Neural cell (in vitro differentiated cells): ENCODE measurements at regions not wholly inside any gene's neighbourhood (a gene's known extent, or its start where the extent isn't known, plus 50 kb on each side); places are given as distances from the start of the nearest gene placed in this dataset.
"Not testable (repeated sequence)": the region's sequence is repeated elsewhere in the genome, so short reads cannot be mapped to it uniquely, and the experiment has no call there.

Source experiments
- H2AFZ ChIP-seq: fragments of 200-600, 300-800 bp; sonication (generic), shearing (Covaris generic); 2 replicates; pipeline ENCODE4 v1.6.0; 2014; ENCODE audit warnings: low read depth, mild to moderate bottlenecking, antibody characterized with exemption, low read length, moderate library complexity
- H3F3A ChIP-seq: fragments of 200-600 bp; shearing (Covaris generic); 2 replicates; pipeline ENCODE4 v1.6.1; 2016; ENCODE audit warnings: mild to moderate bottlenecking, moderate library complexity, mixed read lengths, antibody characterized with exemption, low read length; ENCODE audit not compliant: insufficient read depth, poor library complexity, severe bottlenecking
- H3K27ac ChIP-seq: fragments of 200-600, 300-800 bp; sonication (generic), shearing (Covaris generic); 2 replicates; pipeline ENCODE4 v1.5.1; 2014; ENCODE audit warnings: mild to moderate bottlenecking, low read length, moderate library complexity
- H3K27me3 ChIP-seq: fragments of 300-800, 200-600 bp; sonication (generic), shearing (Covaris generic); 2 replicates; pipeline ENCODE4 v1.6.0; 2014; ENCODE audit warnings: mild to moderate bottlenecking, low read depth, low read length, moderate library complexity; ENCODE audit not compliant: insufficient read depth
- H3K36me3 ChIP-seq: fragments of 300-800, 200-600 bp; sonication (generic), shearing (Covaris generic); 2 replicates; pipeline ENCODE4 v1.5.1; 2014; ENCODE audit warnings: mild to moderate bottlenecking, antibody characterized with exemption, low read length, moderate library complexity; ENCODE audit not compliant: insufficient read depth
- H3K4me2 ChIP-seq: fragments of 300-800, 200-600 bp; sonication (generic), shearing (Covaris generic); 2 replicates; pipeline ENCODE4 v1.6.0; 2014; ENCODE audit warnings: mild to moderate bottlenecking, low read length
- H3K4me3 ChIP-seq: fragments of 300-800, 200-600 bp; sonication (generic), shearing (Covaris generic); 2 replicates; pipeline ENCODE4 v1.5.1; 2014; ENCODE audit warnings: mild to moderate bottlenecking, low read length, moderate library complexity
- H3K79me2 ChIP-seq: fragments of 200-600 bp; shearing (Covaris generic); replicated peaks from 2 replicates; pipeline ENCODE4 v1.6.0; 2014; ENCODE audit warnings: mild to moderate bottlenecking, low read length, moderate library complexity; ENCODE audit not compliant: insufficient read depth
- H3K9ac ChIP-seq: fragments of 300-800, 200-600 bp; sonication (generic), shearing (Covaris generic); 2 replicates; pipeline ENCODE4 v1.6.1; 2016; ENCODE audit warnings: mild to moderate bottlenecking, low read length, mixed read lengths
- H3K9me2 ChIP-seq: fragments of 200-600 bp; shearing (Covaris generic); 2 replicates; pipeline ENCODE4 v1.6.1; 2016; ENCODE audit warnings: mild to moderate bottlenecking, low read length, mixed read lengths; ENCODE audit not compliant: insufficient read depth
- H3K9me3 ChIP-seq: fragments of 200-600, 300-800 bp; sonication (generic), shearing (Covaris generic); 2 replicates; pipeline ENCODE4 v1.6.1; 2016; ENCODE audit warnings: mild to moderate bottlenecking, mixed run types, low read length, moderate library complexity, mixed read lengths
- H4K20me1 ChIP-seq: fragments of 200-600 bp; shearing (Covaris generic); 2 replicates; pipeline ENCODE4 v1.6.1; 2016; ENCODE audit warnings: mild to moderate bottlenecking, mixed run types; ENCODE audit not compliant: insufficient read depth
- EP300 ChIP-seq: fragments of 450-650 bp; conservative IDR thresholded peaks from 2 replicates; pipeline ENCODE4 v1.6.1; 2014; ENCODE audit warnings: antibody characterized with exemption, mild to moderate bottlenecking, moderate library complexity; ENCODE audit not compliant: poor library complexity, severe bottlenecking
- EZH2 ChIP-seq: fragments of 200-600, 300-800 bp; shearing (Covaris generic), sonication (generic); IDR thresholded peaks from 2 replicates; pipeline ENCODE4 v1.6.1; 2014; ENCODE audit warnings: antibody characterized with exemption, low read length, borderline replicate concordance, mild to moderate bottlenecking; ENCODE audit not compliant: insufficient read depth, poor library complexity, severe bottlenecking
- MXI1 ChIP-seq: fragments of 450-650 bp; conservative IDR thresholded peaks from 2 replicates; pipeline ENCODE4 v1.6.1; 2014; ENCODE audit warnings: antibody characterized with exemption, mild to moderate bottlenecking; ENCODE audit not compliant: poor library complexity, severe bottlenecking
- POLR2AphosphoS5 ChIP-seq: IDR thresholded peaks from 2 replicates; pipeline ENCODE4 v1.6.1; 2012
- RAD21 ChIP-seq: fragments of 450-650 bp; conservative IDR thresholded peaks from 2 replicates; pipeline ENCODE4 v1.6.1; 2014; ENCODE audit warnings: antibody characterized with exemption, mild to moderate bottlenecking, moderate library complexity
- SMC3 ChIP-seq: fragments of 450-650 bp; conservative IDR thresholded peaks from 2 replicates; pipeline ENCODE4 v1.6.1; 2014; ENCODE audit warnings: antibody characterized with exemption, mild to moderate bottlenecking, moderate library complexity; ENCODE audit not compliant: poor library complexity
- TAF1 ChIP-seq: IDR thresholded peaks from 2 replicates; pipeline ENCODE4 v1.6.1; 2012; ENCODE audit warnings: low read depth
- TF ChIP-seq, protein P1 (sequence below): fragments of 450-650 bp; IDR thresholded peaks from 2 replicates; pipeline ENCODE4 v1.5.1; 2014; ENCODE audit warnings: antibody characterized with exemption, mild to moderate bottlenecking, moderate library complexity; ENCODE audit not compliant: poor library complexity, severe bottlenecking
- TF ChIP-seq, protein P2 (sequence below): IDR thresholded peaks from 2 replicates; pipeline ENCODE4 v1.6.1; 2012; ENCODE audit warnings: borderline replicate concordance

DNA sequence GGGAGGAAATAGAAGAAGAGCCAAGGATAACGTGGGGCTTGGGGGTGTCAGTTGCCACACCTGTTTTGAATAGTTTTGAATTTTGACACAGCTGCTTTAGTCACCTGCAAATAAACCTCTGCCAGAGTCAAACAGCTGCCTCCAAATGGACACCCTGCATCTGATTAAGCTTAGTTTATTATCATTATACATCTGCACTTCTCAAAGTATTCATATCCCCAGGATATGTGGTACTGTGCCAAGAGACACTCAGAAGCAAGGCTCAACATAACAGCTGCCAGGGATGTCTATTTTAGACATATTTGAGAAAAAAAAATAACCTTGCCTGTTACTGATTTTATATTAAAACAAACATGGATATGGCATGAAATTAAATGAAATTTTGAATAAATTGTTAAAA, 122.5 kb upstream of the WDR75 start:
- Histone ChIP-seq H3K9ac (no peak overlapping the region), H2AFZ (no peak overlapping the region), H4K20me1 (no peaks in the 10 kb centered on the region), H3K27ac (no peak overlapping the region), H3K9me3 (no peaks in the 10 kb centered on the region), H3K9me2 (no peaks in the 10 kb centered on the region), H3K4me3 (no peak overlapping the region), H3K79me2 (no peaks in the 10 kb centered on the region), H3F3A (no peaks in the 10 kb centered on the region), H3K4me2 (no peak overlapping the region), H3K36me3 (no peaks in the 10 kb centered on the region), H3K27me3 (no peaks in the 10 kb centered on the region)
- TF ChIP-seq, protein P1, sequence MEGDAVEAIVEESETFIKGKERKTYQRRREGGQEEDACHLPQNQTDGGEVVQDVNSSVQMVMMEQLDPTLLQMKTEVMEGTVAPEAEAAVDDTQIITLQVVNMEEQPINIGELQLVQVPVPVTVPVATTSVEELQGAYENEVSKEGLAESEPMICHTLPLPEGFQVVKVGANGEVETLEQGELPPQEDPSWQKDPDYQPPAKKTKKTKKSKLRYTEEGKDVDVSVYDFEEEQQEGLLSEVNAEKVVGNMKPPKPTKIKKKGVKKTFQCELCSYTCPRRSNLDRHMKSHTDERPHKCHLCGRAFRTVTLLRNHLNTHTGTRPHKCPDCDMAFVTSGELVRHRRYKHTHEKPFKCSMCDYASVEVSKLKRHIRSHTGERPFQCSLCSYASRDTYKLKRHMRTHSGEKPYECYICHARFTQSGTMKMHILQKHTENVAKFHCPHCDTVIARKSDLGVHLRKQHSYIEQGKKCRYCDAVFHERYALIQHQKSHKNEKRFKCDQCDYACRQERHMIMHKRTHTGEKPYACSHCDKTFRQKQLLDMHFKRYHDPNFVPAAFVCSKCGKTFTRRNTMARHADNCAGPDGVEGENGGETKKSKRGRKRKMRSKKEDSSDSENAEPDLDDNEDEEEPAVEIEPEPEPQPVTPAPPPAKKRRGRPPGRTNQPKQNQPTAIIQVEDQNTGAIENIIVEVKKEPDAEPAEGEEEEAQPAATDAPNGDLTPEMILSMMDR: no peak
- TF ChIP-seq MXI1: no peak
- no peak for TF ChIP-seq SMC3
- TF ChIP-seq EP300: no peak
- TF ChIP-seq, protein P2, sequence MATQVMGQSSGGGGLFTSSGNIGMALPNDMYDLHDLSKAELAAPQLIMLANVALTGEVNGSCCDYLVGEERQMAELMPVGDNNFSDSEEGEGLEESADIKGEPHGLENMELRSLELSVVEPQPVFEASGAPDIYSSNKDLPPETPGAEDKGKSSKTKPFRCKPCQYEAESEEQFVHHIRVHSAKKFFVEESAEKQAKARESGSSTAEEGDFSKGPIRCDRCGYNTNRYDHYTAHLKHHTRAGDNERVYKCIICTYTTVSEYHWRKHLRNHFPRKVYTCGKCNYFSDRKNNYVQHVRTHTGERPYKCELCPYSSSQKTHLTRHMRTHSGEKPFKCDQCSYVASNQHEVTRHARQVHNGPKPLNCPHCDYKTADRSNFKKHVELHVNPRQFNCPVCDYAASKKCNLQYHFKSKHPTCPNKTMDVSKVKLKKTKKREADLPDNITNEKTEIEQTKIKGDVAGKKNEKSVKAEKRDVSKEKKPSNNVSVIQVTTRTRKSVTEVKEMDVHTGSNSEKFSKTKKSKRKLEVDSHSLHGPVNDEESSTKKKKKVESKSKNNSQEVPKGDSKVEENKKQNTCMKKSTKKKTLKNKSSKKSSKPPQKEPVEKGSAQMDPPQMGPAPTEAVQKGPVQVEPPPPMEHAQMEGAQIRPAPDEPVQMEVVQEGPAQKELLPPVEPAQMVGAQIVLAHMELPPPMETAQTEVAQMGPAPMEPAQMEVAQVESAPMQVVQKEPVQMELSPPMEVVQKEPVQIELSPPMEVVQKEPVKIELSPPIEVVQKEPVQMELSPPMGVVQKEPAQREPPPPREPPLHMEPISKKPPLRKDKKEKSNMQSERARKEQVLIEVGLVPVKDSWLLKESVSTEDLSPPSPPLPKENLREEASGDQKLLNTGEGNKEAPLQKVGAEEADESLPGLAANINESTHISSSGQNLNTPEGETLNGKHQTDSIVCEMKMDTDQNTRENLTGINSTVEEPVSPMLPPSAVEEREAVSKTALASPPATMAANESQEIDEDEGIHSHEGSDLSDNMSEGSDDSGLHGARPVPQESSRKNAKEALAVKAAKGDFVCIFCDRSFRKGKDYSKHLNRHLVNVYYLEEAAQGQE: no peak
- TF ChIP-seq TAF1: no peak
- no peak for TF ChIP-seq RAD21
- no peak for TF ChIP-seq POLR2AphosphoS5
- TF ChIP-seq EZH2: no peak

DNA sequence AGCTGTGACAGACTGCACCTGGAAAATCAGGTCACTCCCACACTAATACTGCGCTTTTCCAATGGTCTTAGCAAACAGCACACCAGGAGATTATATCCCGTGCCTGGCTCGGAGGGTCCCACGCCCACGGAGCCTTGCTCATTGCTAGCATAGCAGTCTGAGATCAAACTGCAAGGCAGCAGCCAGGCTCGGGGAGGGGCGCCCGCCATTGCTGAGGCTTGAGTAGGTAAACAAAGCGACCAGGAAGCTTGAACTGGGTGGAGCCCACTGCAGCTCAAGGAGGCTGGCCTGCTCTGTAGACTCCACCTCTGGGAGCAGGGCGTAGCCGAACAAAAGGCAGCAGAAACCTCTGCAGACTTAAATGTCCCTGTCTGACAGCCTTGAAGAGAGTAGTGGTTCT, 121.8 kb upstream of the WDR75 start:
- H3K27me3 ChIP-seq, H2AFZ ChIP-seq, H3K9ac ChIP-seq, H3K9me3 ChIP-seq, H3K9me2 ChIP-seq, H3K79me2 ChIP-seq, H3K4me3 ChIP-seq, H3K27ac ChIP-seq, H3K4me2 ChIP-seq, H4K20me1 ChIP-seq, H3K36me3 ChIP-seq, H3F3A ChIP-seq: not testable (repeated sequence)
